Fibroblast of mammary gland (primary cell): ENCODE measurements at regions not wholly inside any gene's neighbourhood (a gene's known extent, or its start where the extent isn't known, plus 50 kb on each side); places are given as distances from the start of the nearest gene placed in this dataset.
"Not testable (repeated sequence)": the region's sequence is repeated elsewhere in the genome, so short reads cannot be mapped to it uniquely, and the experiment has no call there.

Experiments used
- DNase-seq: peaks from one replicate; pipeline ENCODE4 v3.0.0-alpha.2; 2010; ENCODE audit warnings: low read depth
- H3K4me3 ChIP-seq: 2 replicates; pipeline ENCODE4 v1.5.1; 2011; ENCODE audit warnings: low read depth, mild to moderate bottlenecking, low read length, moderate library complexity; ENCODE audit not compliant: control insufficient read depth
- TF ChIP-seq, protein P1 (sequence below): conservative IDR thresholded peaks from 2 replicates; pipeline ENCODE4 v1.5.1; 2011; ENCODE audit warnings: low read depth, low read length, inconsistent platforms; ENCODE audit not compliant: control insufficient read depth, insufficient read depth

- no peak overlapping the region for H3K4me3 ChIP-seq
- DNase-seq, result no peak
- TF ChIP-seq, protein P1, sequence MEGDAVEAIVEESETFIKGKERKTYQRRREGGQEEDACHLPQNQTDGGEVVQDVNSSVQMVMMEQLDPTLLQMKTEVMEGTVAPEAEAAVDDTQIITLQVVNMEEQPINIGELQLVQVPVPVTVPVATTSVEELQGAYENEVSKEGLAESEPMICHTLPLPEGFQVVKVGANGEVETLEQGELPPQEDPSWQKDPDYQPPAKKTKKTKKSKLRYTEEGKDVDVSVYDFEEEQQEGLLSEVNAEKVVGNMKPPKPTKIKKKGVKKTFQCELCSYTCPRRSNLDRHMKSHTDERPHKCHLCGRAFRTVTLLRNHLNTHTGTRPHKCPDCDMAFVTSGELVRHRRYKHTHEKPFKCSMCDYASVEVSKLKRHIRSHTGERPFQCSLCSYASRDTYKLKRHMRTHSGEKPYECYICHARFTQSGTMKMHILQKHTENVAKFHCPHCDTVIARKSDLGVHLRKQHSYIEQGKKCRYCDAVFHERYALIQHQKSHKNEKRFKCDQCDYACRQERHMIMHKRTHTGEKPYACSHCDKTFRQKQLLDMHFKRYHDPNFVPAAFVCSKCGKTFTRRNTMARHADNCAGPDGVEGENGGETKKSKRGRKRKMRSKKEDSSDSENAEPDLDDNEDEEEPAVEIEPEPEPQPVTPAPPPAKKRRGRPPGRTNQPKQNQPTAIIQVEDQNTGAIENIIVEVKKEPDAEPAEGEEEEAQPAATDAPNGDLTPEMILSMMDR, result no peak
These were observed 307.3 kb upstream of the USP24 start for GRCh38 chr1:55522353-55522903.

- no peak for DNase-seq
- no peak overlapping the region for H3K4me3 ChIP-seq
- TF ChIP-seq, protein P1, result no peak
These were observed 305.7 kb upstream of the USP24 start for GRCh38 chr1:55520861-55521260.

GRCh38 chr1:55519937-55520683, 304.9 kb upstream of the USP24 start:
- H3K4me3 ChIP-seq, result no peak overlapping the region
- TF ChIP-seq, protein P1, result no peak
- DNase-seq, result peak; percentile 62

- DNase-seq, result no peak
- TF ChIP-seq, protein P1, result no peak
- no peak overlapping the region for H3K4me3 ChIP-seq
These were observed 304.1 kb upstream of the USP24 start for GRCh38 chr1:55519276-55519675.

- TF ChIP-seq, protein P1, result no peak
- no peak overlapping the region for H3K4me3 ChIP-seq
These were observed 301.9 kb upstream of the USP24 start for GRCh38 chr1:55517036-55517435.

GRCh38 chr1:55514571-55514970, 299.4 kb upstream of the USP24 start:
- not testable (repeated sequence) for H3K4me3 ChIP-seq, DNase-seq

More at GRCh38 chr1:55517036-55517435, 301.9 kb upstream of the USP24 start:
- no peak for DNase-seq

DNA sequence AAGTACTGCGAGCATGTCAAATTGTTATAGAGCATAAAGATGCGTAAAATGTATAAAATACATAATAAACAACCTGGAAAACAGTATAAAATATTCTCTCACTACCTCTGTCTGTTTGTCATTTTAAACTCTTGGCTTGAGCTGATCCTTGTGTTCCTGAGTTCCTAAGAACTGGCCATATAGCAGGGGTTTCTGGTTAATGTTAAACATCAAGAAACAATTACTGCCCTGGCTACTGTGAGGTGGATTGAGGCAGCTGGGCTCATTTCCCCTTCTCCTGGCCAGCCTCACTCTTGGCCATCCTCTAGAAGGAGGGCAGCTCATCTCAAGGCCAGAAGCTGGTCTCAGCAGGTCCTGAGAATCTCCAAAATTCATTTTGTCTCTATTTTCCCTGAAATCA, 297.3 kb upstream of the USP24 start:
- TF ChIP-seq, protein P1, result no peak
- H3K4me3 ChIP-seq, result no peak overlapping the region
- DNase-seq, result no peak
